SU-DHL-6 (cell line): ENCODE measurements at regions not wholly inside any gene's neighbourhood (a gene's known extent, or its start where the extent isn't known, plus 50 kb on each side); places are given as distances from the start of the nearest gene placed in this dataset.

Source experiments
- EZH2phosphoT487 ChIP-seq: fragments of 200-600 bp; sonication (generic), shearing (Covaris generic); conservative IDR thresholded peaks from 2 replicates; pipeline ENCODE4 v1.6.1; 2018; ENCODE audit warnings: mild to moderate bottlenecking, antibody characterized with exemption, low read length, moderate library complexity, mixed read lengths
- TF ChIP-seq, protein P1 (sequence below): fragments of 200-600 bp; sonication (generic); IDR thresholded peaks from one replicate; pipeline ENCODE4 v1.5.1; 2017; ENCODE audit warnings: antibody characterized with exemption, mild to moderate bottlenecking, low read length, moderate library complexity; ENCODE audit not compliant: insufficient read depth, poor library complexity, severe bottlenecking

DNA sequence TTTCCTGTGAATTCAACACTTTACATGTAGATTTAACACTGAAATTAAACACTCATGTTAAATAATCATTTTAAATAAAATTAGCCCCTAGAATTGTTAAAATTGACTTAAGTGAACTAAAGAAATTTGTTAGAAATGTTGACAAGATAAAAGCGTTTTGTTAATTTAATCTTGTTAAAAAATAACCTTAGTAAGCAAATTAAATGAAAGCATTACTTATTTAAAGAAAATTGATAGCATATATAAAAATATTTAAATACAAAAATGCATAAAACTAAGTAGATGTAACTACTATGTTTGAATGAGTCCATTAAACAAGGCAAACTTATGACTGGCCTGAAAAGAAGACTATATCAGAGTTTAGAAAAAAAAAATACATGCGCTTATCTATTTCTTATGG is 99.0 kb upstream of the TRPC4 start:
- TF ChIP-seq, protein P1, sequence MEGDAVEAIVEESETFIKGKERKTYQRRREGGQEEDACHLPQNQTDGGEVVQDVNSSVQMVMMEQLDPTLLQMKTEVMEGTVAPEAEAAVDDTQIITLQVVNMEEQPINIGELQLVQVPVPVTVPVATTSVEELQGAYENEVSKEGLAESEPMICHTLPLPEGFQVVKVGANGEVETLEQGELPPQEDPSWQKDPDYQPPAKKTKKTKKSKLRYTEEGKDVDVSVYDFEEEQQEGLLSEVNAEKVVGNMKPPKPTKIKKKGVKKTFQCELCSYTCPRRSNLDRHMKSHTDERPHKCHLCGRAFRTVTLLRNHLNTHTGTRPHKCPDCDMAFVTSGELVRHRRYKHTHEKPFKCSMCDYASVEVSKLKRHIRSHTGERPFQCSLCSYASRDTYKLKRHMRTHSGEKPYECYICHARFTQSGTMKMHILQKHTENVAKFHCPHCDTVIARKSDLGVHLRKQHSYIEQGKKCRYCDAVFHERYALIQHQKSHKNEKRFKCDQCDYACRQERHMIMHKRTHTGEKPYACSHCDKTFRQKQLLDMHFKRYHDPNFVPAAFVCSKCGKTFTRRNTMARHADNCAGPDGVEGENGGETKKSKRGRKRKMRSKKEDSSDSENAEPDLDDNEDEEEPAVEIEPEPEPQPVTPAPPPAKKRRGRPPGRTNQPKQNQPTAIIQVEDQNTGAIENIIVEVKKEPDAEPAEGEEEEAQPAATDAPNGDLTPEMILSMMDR, result no peak
- no peak for TF ChIP-seq EZH2phosphoT487
